Adipocyte (in vitro differentiated cells): ENCODE measurements at regions not wholly inside any gene's neighbourhood (a gene's known extent, or its start where the extent isn't known, plus 50 kb on each side); places are given as distances from the start of the nearest gene placed in this dataset.

Experiments used
- DNase-seq: peaks from one replicate; pipeline ENCODE4 v3.0.0-alpha.2; 2015; ENCODE audit warnings: low read depth
- H3K27me3 ChIP-seq: replicated peaks from 2 replicates; pipeline ENCODE4 v1.7.0; 2013; ENCODE audit warnings: mild to moderate bottlenecking, low read length, moderate library complexity; ENCODE audit not compliant: control insufficient read depth, insufficient read depth
- H3K36me3 ChIP-seq: 2 replicates; pipeline ENCODE4 v1.7.0; 2013; ENCODE audit warnings: low read length, mild to moderate bottlenecking, moderate library complexity; ENCODE audit not compliant: control insufficient read depth, insufficient read depth, severe bottlenecking
- H3K4me1 ChIP-seq: 2 replicates; pipeline ENCODE4 v1.7.0; 2013; ENCODE audit warnings: mild to moderate bottlenecking, low read length, moderate library complexity; ENCODE audit not compliant: control insufficient read depth, insufficient read depth
- H3K4me3 ChIP-seq: 2 replicates; pipeline ENCODE4 v1.7.0; 2013; ENCODE audit warnings: mild to moderate bottlenecking, low read length, moderate library complexity
- H3K9ac ChIP-seq: 2 replicates; pipeline ENCODE4 v1.7.0; 2013; ENCODE audit warnings: mild to moderate bottlenecking, low read length, moderate library complexity
- H3K9me3 ChIP-seq: 2 replicates; pipeline ENCODE4 v1.7.0; 2013; ENCODE audit warnings: mild to moderate bottlenecking, low read length, moderate library complexity; ENCODE audit not compliant: control insufficient read depth

DNA sequence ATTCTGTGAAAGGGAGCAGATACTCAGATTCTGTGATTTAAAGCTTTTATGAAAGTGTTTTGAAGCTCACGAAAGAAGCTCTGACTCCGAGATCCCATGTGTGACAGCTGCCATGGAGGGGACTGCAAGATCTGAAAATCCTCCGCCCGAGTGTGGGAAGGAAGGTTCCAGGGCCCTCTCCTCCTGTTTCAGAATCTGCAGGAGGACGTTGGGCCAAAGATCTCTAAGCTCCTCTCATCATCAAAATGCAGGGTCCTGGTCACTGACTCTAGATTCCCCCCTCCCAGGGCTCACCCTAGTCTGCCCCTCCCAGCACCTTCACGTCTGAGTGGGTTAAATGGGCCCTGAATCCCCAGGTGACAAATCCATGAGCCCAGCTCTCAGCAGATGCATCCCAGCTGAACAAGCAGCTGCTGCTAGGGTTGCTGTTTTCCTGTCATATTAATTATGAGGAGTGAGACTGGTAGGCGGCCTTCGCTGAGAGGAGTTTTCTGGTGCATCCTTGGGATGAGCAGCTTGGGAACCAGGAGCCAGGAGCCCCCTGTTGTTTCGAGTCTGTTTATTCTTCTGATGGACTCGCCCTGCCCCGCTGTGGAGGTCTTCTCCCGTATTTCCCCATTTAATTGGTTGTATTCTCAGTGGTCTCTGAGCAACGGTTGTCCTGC, 402.0 kb downstream of the MATN1 start:
- Histone ChIP-seq H3K4me3 (no peak overlapping the region), H3K9ac (no peak overlapping the region), H3K9me3 (peaks cover 6% of the 10 kb centered on the region), H3K27me3 (peaks cover 68% of the 10 kb centered on the region), H3K4me1 (no peaks in the 10 kb centered on the region), H3K36me3 (no peaks in the 10 kb centered on the region)
- no peak for DNase-seq

DNA sequence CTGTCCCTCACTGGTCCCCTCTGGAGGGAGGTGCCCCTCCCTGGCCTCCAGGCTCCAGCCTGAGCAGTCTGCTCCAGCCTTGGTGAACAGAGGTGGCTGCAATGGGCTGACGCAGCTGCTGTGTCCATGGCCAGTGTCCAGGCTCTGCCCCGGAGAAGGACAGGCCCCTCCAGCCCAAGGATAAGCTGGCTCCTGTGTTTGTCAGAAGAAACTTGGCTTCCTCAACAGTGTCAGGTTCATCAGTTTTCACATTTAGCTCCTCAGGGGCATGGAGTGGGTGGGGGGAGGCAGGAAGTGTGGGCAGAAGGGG, 402.8 kb downstream of the MATN1 start:
- no peak for DNase-seq
- H3K27me3 ChIP-seq, result peaks cover 69% of the 10 kb centered on the region
- peaks cover 12% of the 10 kb centered on the region for H3K9me3 ChIP-seq
- H3K9ac ChIP-seq, result no peak overlapping the region
- no peaks in the 10 kb centered on the region for H3K4me1 ChIP-seq
- no peak overlapping the region for H3K4me3 ChIP-seq
- no peaks in the 10 kb centered on the region for H3K36me3 ChIP-seq

- no peak for DNase-seq
Measured at GRCh38 chr1:30319765-30320580, 403.4 kb downstream of the MATN1 start.

GRCh38 chr1:30318864-30319718, 404.3 kb downstream of the MATN1 start:
- no peak for DNase-seq
- peaks cover 15% of the 10 kb centered on the region for H3K9me3 ChIP-seq

More at GRCh38 chr1:30319765-30320580, 403.4 kb downstream of the MATN1 start:
- no peak overlapping the region for H3K4me3 ChIP-seq
- H3K4me1 ChIP-seq, result no peaks in the 10 kb centered on the region
- no peak overlapping the region for H3K9ac ChIP-seq
- peaks cover 15% of the 10 kb centered on the region for H3K9me3 ChIP-seq
- peaks cover 70% of the 10 kb centered on the region for H3K27me3 ChIP-seq
- no peaks in the 10 kb centered on the region for H3K36me3 ChIP-seq

GRCh38 chr1:30318413-30318812, 405.0 kb downstream of the MATN1 start:
- H3K4me1 ChIP-seq, result no peaks in the 10 kb centered on the region
- no peak overlapping the region for H3K4me3 ChIP-seq
- no peaks in the 10 kb centered on the region for H3K36me3 ChIP-seq
- H3K9me3 ChIP-seq, result peaks cover 15% of the 10 kb centered on the region
- no peak overlapping the region for H3K9ac ChIP-seq
- DNase-seq, result no peak
- H3K27me3 ChIP-seq, result peaks cover 67% of the 10 kb centered on the region

More at GRCh38 chr1:30318864-30319718, 404.3 kb downstream of the MATN1 start:
- Histone ChIP-seq H3K4me1 (no peaks in the 10 kb centered on the region), H3K4me3 (no peak overlapping the region), H3K36me3 (no peaks in the 10 kb centered on the region), H3K9ac (no peak overlapping the region), H3K27me3 (peaks cover 67% of the 10 kb centered on the region)

DNA sequence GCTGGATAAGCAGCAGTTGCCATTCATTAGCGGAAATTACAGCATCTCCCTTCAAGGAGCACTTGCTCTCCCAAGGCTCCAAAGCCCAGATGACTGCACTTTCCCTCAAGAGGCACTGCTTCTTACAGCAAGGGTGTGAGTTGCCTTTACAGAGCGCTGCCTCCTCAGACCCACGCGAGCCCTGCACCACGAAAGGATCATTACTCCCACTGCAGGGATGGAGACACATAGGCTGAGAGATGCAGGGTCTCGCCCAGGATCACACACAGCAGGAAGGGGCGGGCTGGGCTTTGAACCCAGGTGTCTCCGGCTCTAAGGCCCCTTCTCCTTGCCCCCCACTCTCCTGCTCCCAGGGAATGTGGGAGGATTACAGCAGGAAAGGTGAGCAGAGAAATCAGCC, 405.5 kb downstream of the MATN1 start:
- H3K4me3 ChIP-seq, result no peak overlapping the region
- no peak for DNase-seq
- H3K9ac ChIP-seq, result no peak overlapping the region
- H3K9me3 ChIP-seq, result peaks cover 15% of the 10 kb centered on the region
- H3K4me1 ChIP-seq, result no peaks in the 10 kb centered on the region
- H3K36me3 ChIP-seq, result no peaks in the 10 kb centered on the region
- H3K27me3 ChIP-seq, result peaks cover 67% of the 10 kb centered on the region

DNA sequence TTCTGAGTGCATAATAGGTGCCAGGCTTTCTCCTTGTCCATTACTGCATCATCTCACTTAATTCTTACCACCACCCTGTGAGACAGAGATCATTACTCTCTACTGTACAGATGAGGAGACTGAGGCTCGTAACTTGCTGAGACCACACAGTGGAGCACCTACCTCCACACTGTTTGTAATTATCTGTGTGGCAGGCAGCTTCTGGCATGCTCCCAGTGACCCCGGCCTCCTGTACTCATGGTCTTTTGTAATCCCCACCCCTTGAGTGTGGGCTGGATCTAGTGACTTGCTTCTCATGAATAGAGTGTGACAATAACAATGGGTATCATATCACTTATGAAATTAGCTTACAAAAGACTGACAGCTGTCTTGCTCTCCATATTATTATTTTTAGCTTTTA, 407.3 kb downstream of the MATN1 start:
- Histone ChIP-seq H3K9me3 (peaks cover 15% of the 10 kb centered on the region), H3K4me1 (no peaks in the 10 kb centered on the region), H3K4me3 (no peak overlapping the region), H3K9ac (no peak overlapping the region), H3K36me3 (no peaks in the 10 kb centered on the region), H3K27me3 (peaks cover 71% of the 10 kb centered on the region)
- no peak for DNase-seq

- peak; percentile 3 for DNase-seq
- Histone ChIP-seq H3K4me3 (no peak overlapping the region), H3K9ac (no peak overlapping the region), H3K27me3 (peaks cover 70% of the 10 kb centered on the region), H3K4me1 (no peaks in the 10 kb centered on the region), H3K36me3 (no peaks in the 10 kb centered on the region), H3K9me3 (peaks cover 15% of the 10 kb centered on the region)
Measured at GRCh38 chr1:30315185-30315960, 408.0 kb downstream of the MATN1 start.

- no peak for DNase-seq
- Histone ChIP-seq H3K9ac (no peak overlapping the region), H3K4me1 (no peaks in the 10 kb centered on the region)
Measured at GRCh38 chr1:30314591-30314990, 408.8 kb downstream of the MATN1 start.

GRCh38 chr1:30313584-30313983, 409.8 kb downstream of the MATN1 start:
- DNase-seq, result no peak
- Histone ChIP-seq H3K27me3 (peaks cover 54% of the 10 kb centered on the region), H3K36me3 (no peaks in the 10 kb centered on the region), H3K4me1 (no peaks in the 10 kb centered on the region), H3K9me3 (peaks cover 15% of the 10 kb centered on the region), H3K4me3 (no peak overlapping the region), H3K9ac (no peak overlapping the region)

More at GRCh38 chr1:30314591-30314990, 408.8 kb downstream of the MATN1 start:
- Histone ChIP-seq H3K27me3 (peaks cover 64% of the 10 kb centered on the region), H3K9me3 (peaks cover 15% of the 10 kb centered on the region), H3K36me3 (no peaks in the 10 kb centered on the region), H3K4me3 (no peak overlapping the region)
